GM21381 (cell line): ENCODE measurements at regions not wholly inside any gene's neighbourhood (a gene's known extent, or its start where the extent isn't known, plus 50 kb on each side); places are given as distances from the start of the nearest gene placed in this dataset.

ENCODE experiments used
- ATAC-seq: cut with Tn5 transposase; IDR thresholded peaks from one replicate; pipeline ENCODE4 v1.9.1; 2021; ENCODE audit warnings: mild to moderate bottlenecking, moderate library complexity; ENCODE audit not compliant: unreplicated experiment

DNA sequence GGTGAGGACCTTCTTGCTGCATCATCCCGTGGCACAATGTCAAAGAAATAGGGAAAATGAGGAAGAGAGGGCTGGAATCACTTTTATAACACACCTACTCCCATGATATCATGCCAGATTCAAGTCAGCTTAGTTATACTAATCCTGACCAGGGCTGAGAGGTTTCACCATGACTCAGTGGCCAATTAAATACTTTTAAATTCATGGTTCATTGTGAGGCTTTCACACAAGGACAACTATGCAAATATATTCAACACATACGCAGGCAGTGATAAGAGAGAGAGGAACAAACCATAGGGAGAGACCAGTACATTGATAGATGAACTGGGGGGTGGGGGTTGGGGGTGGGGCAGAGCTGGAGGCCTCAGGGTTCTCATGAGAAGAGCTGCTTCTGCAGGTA lies 313.1 kb downstream of the LRFN2 start:
- ATAC-seq: no peak

- ATAC-seq: no peak
Observed at GRCh38 chr6:40268614-40269013, 318.6 kb downstream of the LRFN2 start.

- ATAC-seq: no peak
Observed at GRCh38 chr6:40268166-40268565, 319.0 kb downstream of the LRFN2 start.

- no peak for ATAC-seq
Observed at GRCh38 chr6:40265615-40266014, 321.5 kb downstream of the LRFN2 start.

DNA sequence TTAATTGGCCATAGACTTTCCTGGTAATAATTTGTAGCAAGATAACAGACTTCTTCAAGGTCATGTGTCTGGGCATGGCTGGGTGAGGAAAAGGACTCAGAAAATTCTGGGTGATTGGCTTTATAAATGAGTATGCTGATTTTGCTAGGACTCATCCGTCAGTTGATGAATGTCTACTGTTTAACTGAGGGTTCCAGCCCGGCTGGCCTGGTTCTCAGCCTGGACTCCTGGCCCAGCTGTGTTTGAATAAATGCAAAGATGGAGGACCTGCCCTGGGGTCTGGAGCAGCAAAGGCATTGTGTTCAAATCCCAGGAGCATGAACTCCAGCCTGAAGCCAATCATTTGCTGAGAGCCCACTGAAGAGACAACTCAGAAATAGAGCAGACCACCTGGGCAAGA lies 323.2 kb downstream of the LRFN2 start:
- ATAC-seq: no peak

- ATAC-seq: no peak
Observed at GRCh38 chr6:40262363-40262762, 324.8 kb downstream of the LRFN2 start.

- no peak for ATAC-seq
Observed at GRCh38 chr6:40258531-40258930, 324.3 kb upstream of the MOCS1 start.

- no peak for ATAC-seq
Observed at GRCh38 chr6:40256831-40257230, 322.6 kb upstream of the MOCS1 start.

DNA sequence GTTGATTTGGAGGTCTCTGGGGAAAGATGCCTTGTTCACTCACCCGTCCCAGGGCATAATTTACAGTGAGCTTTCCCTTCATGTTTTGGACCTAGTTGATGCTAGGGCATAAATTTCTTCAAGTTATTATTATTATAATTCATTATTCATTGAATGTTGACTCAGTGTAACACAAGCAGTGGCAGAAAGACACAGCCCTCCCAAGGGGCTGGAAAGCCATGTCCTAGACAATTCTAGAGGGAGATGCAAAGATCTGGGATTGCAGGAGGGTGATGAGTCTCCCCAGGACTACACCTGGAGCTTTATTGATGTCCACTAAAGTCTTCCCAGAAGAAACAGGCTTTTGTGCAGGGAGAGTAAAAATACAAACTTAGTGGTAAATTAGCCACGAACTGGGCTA lies 322.0 kb upstream of the MOCS1 start:
- ATAC-seq: no peak

- ATAC-seq: no peak
Observed at GRCh38 chr6:40253420-40253819, 319.2 kb upstream of the MOCS1 start.

- no peak for ATAC-seq
Observed at GRCh38 chr6:40252531-40253258, 318.4 kb upstream of the MOCS1 start.

DNA sequence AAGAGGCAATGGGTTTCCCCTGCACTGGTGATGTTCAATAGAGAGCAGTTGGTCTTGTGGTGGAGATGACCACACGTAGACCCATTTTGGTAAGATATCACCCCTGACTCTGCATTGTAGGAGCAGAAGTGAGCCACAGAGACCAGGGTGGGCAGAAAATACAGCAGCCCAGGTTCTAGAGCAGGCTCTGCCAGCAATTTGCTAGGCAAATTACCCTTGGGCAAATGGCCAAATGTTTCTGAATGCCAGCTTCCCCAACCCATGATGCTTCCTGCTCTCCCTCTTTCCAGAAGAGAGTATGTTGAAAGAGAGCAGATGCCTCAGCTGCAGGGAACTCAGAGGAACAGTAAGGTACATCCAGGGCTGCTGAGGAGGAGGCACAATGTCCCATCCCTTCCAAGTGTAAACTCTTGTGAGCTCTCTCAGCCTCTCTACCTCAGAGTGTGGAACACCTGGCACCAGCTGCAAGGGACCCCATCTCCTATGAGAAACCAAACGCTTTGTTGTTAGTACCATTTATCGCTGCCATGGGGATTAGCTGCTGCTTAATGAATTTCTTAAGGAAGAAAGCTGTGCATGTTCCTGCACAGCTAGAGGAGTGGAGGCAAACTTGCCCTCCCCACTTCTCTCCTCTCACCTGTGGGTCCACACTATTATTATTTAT lies 317.5 kb upstream of the MOCS1 start:
- no peak for ATAC-seq

- no peak for ATAC-seq
Observed at GRCh38 chr6:40249935-40250334, 315.7 kb upstream of the MOCS1 start.

DNA sequence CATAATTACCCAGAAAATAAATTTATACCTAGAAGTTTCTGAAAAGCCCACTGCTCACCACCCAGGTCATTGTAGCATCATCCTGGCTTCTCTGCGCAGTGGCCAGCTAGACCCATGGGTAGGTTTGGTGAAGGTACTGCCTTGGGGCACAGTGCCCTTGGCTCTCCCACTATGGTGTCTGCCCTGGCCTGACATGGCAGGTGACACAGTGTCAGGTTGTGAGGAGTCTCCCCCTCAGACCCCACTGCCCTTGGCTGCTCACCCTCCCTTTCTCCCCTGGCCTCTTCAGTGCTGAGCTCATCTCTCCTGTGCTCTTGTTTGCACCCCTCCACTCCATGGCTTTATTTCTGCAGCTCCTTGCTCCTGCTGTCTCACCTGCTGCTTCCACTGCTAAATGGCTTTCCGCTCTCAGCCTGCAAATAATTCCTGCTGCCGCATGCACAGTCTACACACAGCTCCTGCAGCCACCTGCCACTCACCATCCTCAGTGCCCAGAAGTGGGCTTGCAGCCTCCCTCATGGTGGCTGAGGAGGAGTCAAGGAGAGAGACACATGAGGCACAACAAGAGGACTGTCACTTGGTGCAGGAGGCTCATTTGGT lies 313.4 kb upstream of the MOCS1 start:
- no peak for ATAC-seq

DNA sequence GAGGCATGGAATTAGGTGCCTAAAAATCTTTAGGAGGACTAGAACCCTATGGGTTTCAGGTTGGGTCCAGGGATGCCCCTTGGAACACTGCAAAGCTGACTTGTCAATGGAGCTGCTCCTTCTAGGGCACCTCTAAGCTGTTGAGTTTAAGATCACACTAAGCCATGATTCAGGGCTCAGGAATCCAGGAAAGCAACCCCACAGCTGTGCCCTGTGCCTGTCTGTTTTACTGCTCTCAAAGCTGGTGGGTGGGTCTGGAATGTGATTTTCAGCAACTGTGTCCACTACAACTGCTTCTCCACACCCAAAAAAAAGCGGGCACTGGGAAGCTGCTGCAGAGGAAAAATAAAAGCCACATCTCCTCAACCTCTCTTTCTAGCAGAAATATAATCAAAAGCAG lies 310.4 kb upstream of the MOCS1 start:
- ATAC-seq: no peak

GRCh38 chr6:40232698-40233097 lies 298.4 kb upstream of the MOCS1 start:
- ATAC-seq: no peak

DNA sequence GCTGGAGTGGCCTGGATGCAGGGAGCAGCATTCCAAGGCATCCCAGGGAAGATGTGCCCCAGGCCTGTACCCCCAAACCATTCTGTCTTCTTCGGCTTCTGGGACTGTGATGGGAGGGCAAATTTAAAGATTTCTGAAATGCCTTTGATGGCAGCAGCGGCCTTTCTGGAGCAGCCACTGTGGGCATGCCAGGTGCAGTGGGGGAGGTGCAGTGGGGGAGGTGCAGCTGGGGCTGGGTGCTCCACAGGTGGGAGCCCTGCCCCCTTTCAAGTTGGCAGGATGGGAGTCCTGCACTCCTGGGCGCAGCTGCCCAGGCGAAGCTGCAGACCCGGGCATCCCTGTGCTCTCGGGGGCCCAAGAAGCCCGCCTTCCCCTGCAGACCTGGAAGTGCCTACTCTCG lies 293.5 kb upstream of the MOCS1 start:
- ATAC-seq: no peak

GRCh38 chr6:40222354-40222753 lies 288.1 kb upstream of the MOCS1 start:
- ATAC-seq: no peak

- no peak for ATAC-seq
Observed at GRCh38 chr6:40219799-40220198, 285.5 kb upstream of the MOCS1 start.

- no peak for ATAC-seq
Observed at GRCh38 chr6:40210628-40211056, 276.4 kb upstream of the MOCS1 start.

- no peak for ATAC-seq
Observed at GRCh38 chr6:40205801-40206200, 271.5 kb upstream of the MOCS1 start.

DNA sequence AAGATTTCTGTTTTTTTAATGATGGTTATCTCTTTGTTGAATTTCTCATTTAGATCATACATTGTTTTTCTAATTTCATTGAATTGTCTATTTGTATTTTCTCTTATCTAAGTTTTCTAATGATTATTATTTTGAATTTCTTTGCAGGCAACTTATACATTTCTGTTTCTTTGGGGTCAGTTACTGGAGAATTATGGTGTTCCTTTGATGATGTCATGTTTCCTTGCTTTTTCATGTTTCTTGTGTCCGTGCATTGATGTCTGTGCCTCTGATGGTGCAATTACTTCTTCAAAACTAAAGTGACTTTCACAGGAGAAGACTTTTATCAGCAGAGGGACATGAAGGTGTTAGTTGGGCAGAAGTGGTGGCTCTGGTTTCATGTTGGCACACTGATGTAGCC lies 270.7 kb upstream of the MOCS1 start:
- no peak for ATAC-seq
